Peyer's patch (tissue), 4 donors: ENCODE measurements at regions not wholly inside any gene's neighbourhood (a gene's known extent, or its start where the extent isn't known, plus 50 kb on each side); places are given as distances from the start of the nearest gene placed in this dataset.

ENCODE experiments used
- CTCF ChIP-seq, 6 experiments: fragments of 450-650 bp in 4 of 6; fragments of 200-600 bp in 2 of 6; sonication (generic) in 1 of 6; IDR thresholded peaks; one replicate each; pipeline ENCODE4 v1.5.1; 2017 to 2019; ENCODE audit warnings: antibody characterized with exemption in 6 of 6, mild to moderate bottlenecking in 3 of 6, moderate library complexity in 1 of 6
- POLR2A ChIP-seq, 2 donors: fragments of 450-650 bp; IDR thresholded peaks; one replicate each; pipeline ENCODE4 v1.5.1; 2017; ENCODE audit warnings: antibody characterized with exemption in 2 of 2, mild to moderate bottlenecking in 2 of 2, moderate library complexity in 2 of 2

- TF ChIP-seq CTCF (IDR thresholded peaks at IDR 0.05) (no peak), POLR2A (IDR thresholded peaks at IDR 0.05) (no peak)
Measured at GRCh38 chrX:39899856-39900776, 197.6 kb downstream of the BCOR start.
